Astrocyte (in vitro differentiated cells and primary cell): ENCODE measurements at regions not wholly inside any gene's neighbourhood (a gene's known extent, or its start where the extent isn't known, plus 50 kb on each side); places are given as distances from the start of the nearest gene placed in this dataset.

Experiments used
- DNase-seq: peaks from one replicate; pipeline ENCODE4 v3.0.0-alpha.2; 2010; ENCODE audit warnings: low read depth
- FAIRE-seq: peaks from 2 replicates; lab custom pipeline; 2011; peaks lifted over from hg19 to GRCh38; lab: Jason Lieb, UNC
- H2AFZ ChIP-seq: 2 replicates; pipeline ENCODE4 v1.6.0; 2012; ENCODE audit warnings: low read depth, low read length, inconsistent platforms
- H3K27ac ChIP-seq: 2 replicates; pipeline ENCODE4 v1.5.1; 2011; ENCODE audit warnings: low read depth, low read length, inconsistent platforms
- H3K27me3 ChIP-seq: 2 replicates; pipeline ENCODE4 v1.6.0; 2011; ENCODE audit warnings: low read length, inconsistent platforms; ENCODE audit not compliant: insufficient read depth
- H3K36me3 ChIP-seq: 2 replicates; pipeline ENCODE4 v1.5.1; 2011; ENCODE audit warnings: low read length, inconsistent platforms; ENCODE audit not compliant: insufficient read depth
- H3K4me1 ChIP-seq: 2 replicates; pipeline ENCODE4 v1.5.1; 2011; ENCODE audit warnings: low read length, inconsistent platforms; ENCODE audit not compliant: insufficient read depth
- H3K4me2 ChIP-seq: 2 replicates; pipeline ENCODE4 v1.6.0; 2012; ENCODE audit warnings: low read length, inconsistent platforms
- H3K4me3 ChIP-seq: 2 replicates; pipeline ENCODE4 v1.5.1; 2011; ENCODE audit warnings: low read depth, mild to moderate bottlenecking, low read length, inconsistent platforms; ENCODE audit not compliant: insufficient read depth
- H3K79me2 ChIP-seq: 2 replicates; pipeline ENCODE4 v1.6.0; 2012; ENCODE audit warnings: mild to moderate bottlenecking, low read length, inconsistent platforms; ENCODE audit not compliant: insufficient read depth
- H3K9ac ChIP-seq: 2 replicates; pipeline ENCODE4 v1.6.0; 2012; ENCODE audit warnings: mild to moderate bottlenecking, low read length, inconsistent platforms
- H3K9me3 ChIP-seq: 2 replicates; pipeline ENCODE4 v1.5.1; 2012; ENCODE audit warnings: low read depth, mild to moderate bottlenecking, low read length, inconsistent platforms; ENCODE audit not compliant: insufficient read depth
- H4K20me1 ChIP-seq: 2 replicates; pipeline ENCODE4 v1.6.0; 2012; ENCODE audit warnings: low read length, inconsistent platforms; ENCODE audit not compliant: insufficient read depth
- H3K27ac Mint-ChIP-seq: one replicate; pipeline ENCODE4 v1.8.0; 2021; ENCODE audit warnings: mild to moderate bottlenecking, mixed read lengths; ENCODE audit not compliant: unreplicated experiment
- H3K27me3 Mint-ChIP-seq: one replicate; pipeline ENCODE4 v1.8.0; 2021; ENCODE audit warnings: low read depth, mixed read lengths; ENCODE audit not compliant: unreplicated experiment
- H3K36me3 Mint-ChIP-seq: one replicate; pipeline ENCODE4 v1.8.0; 2021; ENCODE audit warnings: low read depth, mixed read lengths; ENCODE audit not compliant: unreplicated experiment
- H3K4me1 Mint-ChIP-seq: one replicate; pipeline ENCODE4 v1.8.0; 2021; ENCODE audit warnings: low read depth, mixed read lengths; ENCODE audit not compliant: unreplicated experiment
- H3K4me3 Mint-ChIP-seq: one replicate; pipeline ENCODE4 v1.8.0; 2021; ENCODE audit warnings: mild to moderate bottlenecking, moderate library complexity, mixed read lengths; ENCODE audit not compliant: unreplicated experiment
- H3K9me3 Mint-ChIP-seq: one replicate; pipeline ENCODE4 v1.8.0; 2021; ENCODE audit warnings: mild to moderate bottlenecking, mixed read lengths; ENCODE audit not compliant: unreplicated experiment
- EZH2 ChIP-seq: IDR thresholded peaks from 2 replicates; pipeline ENCODE4 v1.6.1; 2012; ENCODE audit warnings: mild to moderate bottlenecking, low read length, inconsistent platforms; ENCODE audit not compliant: insufficient read depth
- TF ChIP-seq, protein P1 (sequence below): IDR thresholded peaks from 2 replicates; pipeline ENCODE4 v1.5.1; 2011; ENCODE audit warnings: low read depth, mild to moderate bottlenecking, inconsistent platforms, low read length, moderate library complexity; ENCODE audit not compliant: insufficient read depth

DNA sequence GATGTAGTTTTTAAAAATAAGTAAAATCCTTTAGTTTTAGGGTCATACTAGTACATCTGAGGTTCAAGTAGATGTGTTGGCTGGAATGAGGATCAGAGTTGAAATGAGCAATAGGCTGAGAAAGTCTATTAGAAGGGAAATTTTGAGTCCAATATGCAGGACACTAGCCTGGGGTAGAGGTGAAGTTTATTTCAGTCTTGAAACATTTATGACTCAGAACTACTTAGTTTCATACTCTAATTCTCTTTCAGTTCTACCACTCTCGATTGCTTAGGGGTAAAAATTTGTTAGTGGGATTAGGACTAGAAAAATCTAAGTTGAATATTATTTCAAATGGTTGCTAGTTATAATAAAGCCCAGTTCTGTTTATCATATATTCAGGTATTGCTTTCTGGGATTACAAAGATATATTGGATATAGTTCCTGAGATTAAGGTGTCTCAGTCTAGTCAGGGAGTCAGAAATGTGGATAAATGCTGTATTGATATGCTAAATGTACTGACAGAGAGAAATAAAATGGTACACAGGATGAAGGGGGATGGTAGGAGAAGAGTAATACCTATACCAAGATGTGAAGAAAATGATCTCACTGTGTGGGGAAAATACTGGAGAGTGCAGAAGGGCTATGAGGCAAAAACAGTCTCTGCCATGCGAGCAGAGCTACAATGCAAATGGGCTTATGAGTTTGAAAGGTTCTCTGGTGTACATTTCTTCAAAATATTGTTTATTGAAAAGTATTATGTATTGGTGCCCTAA is 395.8 kb upstream of the FBXO33 start:
- no peaks in the 10 kb centered on the region for H3K4me1 Mint-ChIP-seq
- Histone ChIP-seq H4K20me1 (no peaks in the 10 kb centered on the region), H3K79me2 (no peaks in the 10 kb centered on the region), H3K27me3 (no peaks in the 10 kb centered on the region), H3K27ac (no peak overlapping the region), H2AFZ (no peak overlapping the region), H3K9me3 (no peaks in the 10 kb centered on the region), H3K4me3 (no peak overlapping the region), H3K4me2 (no peak overlapping the region), H3K4me1 (no peaks in the 10 kb centered on the region), H3K36me3 (no peaks in the 10 kb centered on the region), H3K9ac (no peak overlapping the region)
- DNase-seq (no peak), FAIRE-seq (no peak)
- no peaks in the 10 kb centered on the region for H3K9me3 Mint-ChIP-seq
- no peaks in the 10 kb centered on the region for H3K36me3 Mint-ChIP-seq
- no peak overlapping the region for H3K27ac Mint-ChIP-seq
- no peaks in the 10 kb centered on the region for H3K27me3 Mint-ChIP-seq
- TF ChIP-seq, protein P1, sequence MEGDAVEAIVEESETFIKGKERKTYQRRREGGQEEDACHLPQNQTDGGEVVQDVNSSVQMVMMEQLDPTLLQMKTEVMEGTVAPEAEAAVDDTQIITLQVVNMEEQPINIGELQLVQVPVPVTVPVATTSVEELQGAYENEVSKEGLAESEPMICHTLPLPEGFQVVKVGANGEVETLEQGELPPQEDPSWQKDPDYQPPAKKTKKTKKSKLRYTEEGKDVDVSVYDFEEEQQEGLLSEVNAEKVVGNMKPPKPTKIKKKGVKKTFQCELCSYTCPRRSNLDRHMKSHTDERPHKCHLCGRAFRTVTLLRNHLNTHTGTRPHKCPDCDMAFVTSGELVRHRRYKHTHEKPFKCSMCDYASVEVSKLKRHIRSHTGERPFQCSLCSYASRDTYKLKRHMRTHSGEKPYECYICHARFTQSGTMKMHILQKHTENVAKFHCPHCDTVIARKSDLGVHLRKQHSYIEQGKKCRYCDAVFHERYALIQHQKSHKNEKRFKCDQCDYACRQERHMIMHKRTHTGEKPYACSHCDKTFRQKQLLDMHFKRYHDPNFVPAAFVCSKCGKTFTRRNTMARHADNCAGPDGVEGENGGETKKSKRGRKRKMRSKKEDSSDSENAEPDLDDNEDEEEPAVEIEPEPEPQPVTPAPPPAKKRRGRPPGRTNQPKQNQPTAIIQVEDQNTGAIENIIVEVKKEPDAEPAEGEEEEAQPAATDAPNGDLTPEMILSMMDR = no peak
- TF ChIP-seq EZH2 = no peak
- no peak overlapping the region for H3K4me3 Mint-ChIP-seq

DNA sequence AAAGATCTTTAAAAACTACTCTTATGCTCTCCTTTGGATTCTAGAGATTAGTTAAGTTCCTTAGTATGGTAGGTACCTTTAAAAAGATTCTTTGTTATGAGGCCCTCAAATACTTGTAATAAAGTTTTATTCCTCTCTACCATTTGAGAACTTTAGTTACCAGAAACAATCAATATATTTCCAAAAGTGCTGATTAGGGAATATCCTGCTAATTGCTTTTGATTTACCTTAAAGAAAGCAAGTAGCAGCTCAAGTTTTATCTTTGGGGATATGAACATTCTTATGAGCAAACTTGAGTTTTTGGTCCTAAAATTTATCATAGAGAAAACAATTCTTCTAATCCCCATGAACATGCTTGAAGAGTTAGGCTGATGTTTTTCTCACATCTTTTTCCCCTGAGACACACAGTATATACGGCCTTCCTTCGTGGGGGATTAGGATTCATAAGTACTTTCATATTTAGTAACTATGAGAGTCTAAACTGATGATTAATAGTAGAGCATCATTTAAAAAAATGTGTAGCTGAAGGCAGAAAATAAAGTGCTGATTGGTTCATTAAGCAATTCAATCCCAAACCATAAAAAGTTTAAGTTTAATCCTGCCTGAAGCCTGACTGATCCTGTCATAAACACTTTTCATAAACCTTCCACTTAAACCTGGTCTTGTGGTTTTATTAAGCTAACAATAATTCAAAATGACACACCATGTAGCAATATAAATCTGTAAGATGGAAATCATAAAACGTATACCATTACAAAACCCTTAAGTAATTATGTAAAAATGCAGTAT is 380.5 kb upstream of the FBXO33 start:
- Histone ChIP-seq H3K9ac (no peak overlapping the region), H3K27ac (no peak overlapping the region), H3K4me2 (no peak overlapping the region), H3K9me3 (no peaks in the 10 kb centered on the region), H3K4me3 (no peak overlapping the region), H2AFZ (no peak overlapping the region), H3K27me3 (no peaks in the 10 kb centered on the region), H3K36me3 (no peaks in the 10 kb centered on the region), H3K79me2 (no peaks in the 10 kb centered on the region), H3K4me1 (no peaks in the 10 kb centered on the region), H4K20me1 (no peaks in the 10 kb centered on the region)
- TF ChIP-seq, protein P1 = no peak
- TF ChIP-seq EZH2 = no peak
- FAIRE-seq (no peak), DNase-seq (no peak)
- H3K4me1 Mint-ChIP-seq = no peaks in the 10 kb centered on the region
- no peak overlapping the region for H3K27ac Mint-ChIP-seq
- no peaks in the 10 kb centered on the region for H3K9me3 Mint-ChIP-seq
- no peak overlapping the region for H3K4me3 Mint-ChIP-seq
- H3K27me3 Mint-ChIP-seq = no peaks in the 10 kb centered on the region
- no peaks in the 10 kb centered on the region for H3K36me3 Mint-ChIP-seq
